NCI-H2081 (cell line): ENCODE measurements at regions not wholly inside any gene's neighbourhood (a gene's known extent, or its start where the extent isn't known, plus 50 kb on each side); places are given as distances from the start of the nearest gene placed in this dataset.
"Not testable (repeated sequence)": the region's sequence is repeated elsewhere in the genome, so short reads cannot be mapped to it uniquely, and the experiment has no call there.

Experiments
- DNase-seq, 2 experiments: peaks; one replicate each; lab custom pipeline; 2025; lab: John Stamatoyannopoulos, UW

DNA sequence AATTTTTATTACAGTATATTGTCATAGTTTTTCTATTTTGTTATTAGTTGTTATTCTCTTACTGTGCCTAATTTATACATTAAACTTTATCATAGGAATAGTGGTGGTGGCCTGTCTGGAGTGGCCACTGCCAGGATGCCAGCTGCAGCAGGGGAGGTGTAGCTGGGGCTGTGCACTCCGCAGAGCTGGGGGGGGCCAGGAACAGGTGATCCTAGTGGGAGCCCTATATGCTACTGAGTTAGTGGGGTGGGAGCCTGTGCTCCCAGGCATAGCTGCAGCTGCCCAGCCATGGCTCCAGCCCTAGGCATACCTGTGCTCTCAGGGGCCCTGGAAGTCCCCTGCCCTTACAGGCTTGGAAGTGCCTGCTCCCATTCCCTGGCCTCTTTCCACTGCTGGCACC, 638.1 kb upstream of the KCNMB2 start:
- DNase-seq: no peak

DNA sequence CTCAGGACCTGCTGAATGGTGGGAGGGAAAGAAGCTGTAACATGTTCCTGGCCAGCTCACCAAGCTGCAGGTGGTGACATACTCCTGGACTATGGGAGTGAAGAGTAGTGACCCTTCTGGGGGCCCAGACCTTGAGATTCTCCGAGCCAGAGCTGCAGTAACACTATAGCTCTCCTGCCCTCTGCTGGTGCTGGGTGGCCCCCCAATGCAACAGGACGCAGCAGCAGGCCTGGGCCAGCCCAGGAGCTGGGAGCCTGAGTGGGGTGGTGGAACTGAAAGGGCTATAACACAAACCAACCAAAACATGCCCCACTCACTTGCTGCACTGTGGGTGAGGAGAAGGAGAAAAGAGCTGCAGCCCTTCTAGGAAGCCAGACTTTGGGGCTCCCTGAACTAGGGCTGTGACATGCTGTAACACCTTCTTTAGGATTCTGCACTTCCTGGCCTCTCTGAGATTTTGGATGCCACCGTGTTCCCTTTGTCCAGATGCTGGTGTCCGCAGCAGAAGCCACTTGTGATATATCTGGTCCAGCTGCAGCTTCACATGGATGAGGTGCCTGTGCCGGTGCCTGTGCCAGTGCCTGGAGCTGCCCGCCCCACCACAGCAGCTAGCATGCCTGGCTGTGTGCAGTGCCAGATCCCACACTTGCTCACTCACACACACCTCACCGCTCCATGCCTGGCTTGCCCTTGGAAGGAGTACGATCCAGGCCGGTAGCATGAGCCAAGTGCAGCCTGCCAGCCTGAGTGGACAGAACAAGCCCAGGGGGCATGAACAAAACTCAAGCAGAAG, 636.8 kb upstream of the KCNMB2 start:
- no peak for DNase-seq

DNA sequence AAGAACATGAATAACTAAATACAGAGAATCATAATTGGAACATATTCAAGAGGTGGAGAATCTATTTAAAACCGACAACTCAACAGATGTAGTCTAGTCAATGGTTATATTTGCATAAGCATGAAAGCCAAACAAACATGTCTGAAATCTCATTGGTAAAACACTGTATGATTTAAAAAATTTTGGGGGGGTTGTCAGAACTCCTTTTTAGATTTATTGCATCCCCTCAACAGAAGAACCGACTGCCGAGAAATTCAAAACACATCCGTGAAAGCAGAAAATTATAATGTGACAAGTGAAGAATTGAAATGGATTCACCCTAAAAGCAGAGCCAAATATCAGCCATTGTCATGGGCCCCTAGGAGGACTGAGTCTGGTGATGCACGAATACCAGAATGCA, 633.4 kb upstream of the KCNMB2 start:
- DNase-seq: no peak

DNA sequence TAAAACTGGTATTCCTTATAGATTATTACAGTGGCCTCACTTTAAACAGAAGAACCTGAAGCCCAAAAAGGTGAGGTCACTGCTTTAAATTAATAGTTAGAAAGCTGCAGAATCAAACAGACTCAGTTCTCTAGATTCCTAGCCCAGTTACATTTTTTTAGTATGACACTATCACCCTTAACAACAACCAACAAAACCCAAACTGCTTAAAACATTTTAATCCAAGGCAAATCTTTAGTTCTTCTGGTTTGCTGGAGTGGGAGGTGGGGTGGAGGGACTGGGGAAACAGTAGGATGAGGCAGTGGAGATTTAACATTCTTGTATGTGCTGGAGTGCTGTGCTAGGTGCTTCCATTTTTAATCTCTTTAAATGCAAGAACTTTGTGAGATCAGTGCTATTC, 631.6 kb upstream of the KCNMB2 start:
- DNase-seq: no peak

DNA sequence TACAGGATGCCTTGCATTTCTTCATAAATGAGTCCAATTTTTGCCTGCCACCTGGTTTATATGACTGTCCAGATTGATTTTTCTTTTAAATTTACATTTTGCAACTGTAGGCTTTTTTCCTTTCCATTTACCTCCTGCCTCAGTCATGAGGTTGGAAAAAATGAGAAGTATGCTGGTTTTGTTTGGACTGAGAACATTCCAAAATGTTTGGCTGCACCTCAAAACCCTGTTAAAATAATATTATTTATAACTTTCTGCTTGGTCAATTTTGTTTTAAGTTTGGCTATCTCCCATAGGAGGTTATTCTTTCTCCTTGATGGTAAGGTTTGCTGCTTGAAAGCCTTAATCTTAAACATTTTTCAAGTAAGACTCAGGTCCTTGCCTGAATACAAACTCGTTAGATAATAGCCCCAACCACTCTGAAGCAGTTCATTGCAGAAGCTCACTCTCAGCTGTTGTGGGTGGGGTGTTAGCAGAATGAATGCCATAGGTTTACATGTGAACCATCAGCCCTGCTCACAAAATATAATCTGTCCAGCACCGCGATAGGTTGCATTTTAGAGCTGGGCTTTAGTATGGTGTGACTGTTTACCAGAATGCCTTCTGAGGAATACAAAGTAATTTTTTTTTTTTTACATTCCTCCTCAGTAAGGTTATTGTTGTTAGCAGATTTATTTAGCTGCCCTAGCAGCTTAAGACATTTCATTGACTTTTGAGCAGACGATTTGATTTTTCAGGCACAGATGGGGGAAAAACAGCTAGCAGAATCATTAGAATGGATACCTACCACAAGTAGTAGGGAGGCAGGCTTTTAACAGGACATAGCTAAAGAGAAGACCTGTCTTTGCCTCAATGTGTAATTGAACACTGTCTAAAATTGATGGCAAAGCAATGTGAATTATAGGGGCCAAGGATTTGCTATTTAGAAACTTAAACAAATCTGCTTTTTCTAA, 630.8 kb upstream of the KCNMB2 start:
- no peak for DNase-seq

DNA sequence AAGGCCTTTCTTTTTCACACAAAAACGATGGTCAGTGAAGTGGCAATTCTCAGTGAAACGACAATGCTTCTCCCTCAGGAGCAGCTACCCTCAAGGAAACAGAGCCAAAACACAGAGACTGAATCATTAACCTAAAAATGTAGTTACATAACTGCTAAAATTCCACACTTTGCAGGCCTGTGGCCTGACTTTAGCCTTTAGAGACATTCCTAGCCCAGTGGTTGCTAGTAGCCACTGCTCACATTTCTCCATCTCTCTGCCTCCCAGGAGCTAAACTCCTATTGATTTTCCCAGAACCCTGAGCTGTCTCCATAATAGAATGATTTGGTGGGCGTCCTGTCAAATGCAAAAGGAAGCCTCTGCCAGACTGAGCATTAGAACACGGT, 630.1 kb upstream of the KCNMB2 start:
- no peak for DNase-seq

DNA sequence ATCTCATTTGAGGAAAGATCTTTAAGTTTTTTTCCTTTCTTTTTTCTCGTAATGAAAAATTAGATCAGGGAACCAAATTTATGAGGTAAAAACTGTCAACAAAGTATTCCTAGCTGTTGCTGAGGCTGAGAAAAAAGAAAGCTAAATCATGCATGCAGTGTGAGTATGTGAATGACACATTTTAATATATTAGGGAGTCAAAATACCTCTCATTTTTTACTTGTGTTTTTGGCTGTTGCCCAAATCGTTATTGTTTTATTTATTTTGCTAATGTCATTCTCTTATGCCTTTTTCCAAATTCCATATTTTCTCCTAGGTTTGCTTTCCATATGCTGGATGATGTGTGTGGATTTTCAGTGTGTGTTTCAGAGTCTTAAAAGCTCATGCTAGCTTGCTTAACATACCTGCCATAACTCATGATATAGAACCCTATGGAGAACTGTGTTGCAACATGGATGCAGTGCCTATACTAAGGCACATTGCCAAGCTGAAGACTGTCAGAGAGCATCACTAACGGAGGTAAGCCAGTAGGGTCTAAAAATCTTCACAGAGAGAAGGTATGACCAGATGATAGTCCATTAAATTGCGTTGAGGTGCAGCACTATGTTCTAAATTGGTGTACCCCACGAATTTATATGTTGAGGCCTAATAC, 629.5 kb upstream of the KCNMB2 start:
- no peak for DNase-seq

DNA sequence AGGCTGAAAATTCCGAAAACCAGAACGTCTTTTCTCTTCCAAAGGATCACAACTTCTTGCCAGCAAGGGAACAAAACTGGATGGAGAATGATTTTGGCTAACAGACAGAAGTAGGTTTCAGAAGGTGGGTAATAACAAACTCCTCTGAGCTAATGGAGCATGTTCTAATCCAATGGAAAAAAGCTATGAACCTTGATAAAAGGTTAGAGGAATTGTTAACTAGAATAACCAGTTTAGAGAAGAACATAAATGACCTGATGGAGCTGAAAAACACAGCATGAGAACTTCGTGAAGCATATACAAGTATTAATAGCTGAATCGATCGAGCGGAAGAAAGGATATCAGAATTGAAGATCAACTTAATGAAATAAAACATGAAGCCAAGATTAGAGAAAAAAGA, 626.7 kb upstream of the KCNMB2 start:
- not testable (repeated sequence) for DNase-seq

DNA sequence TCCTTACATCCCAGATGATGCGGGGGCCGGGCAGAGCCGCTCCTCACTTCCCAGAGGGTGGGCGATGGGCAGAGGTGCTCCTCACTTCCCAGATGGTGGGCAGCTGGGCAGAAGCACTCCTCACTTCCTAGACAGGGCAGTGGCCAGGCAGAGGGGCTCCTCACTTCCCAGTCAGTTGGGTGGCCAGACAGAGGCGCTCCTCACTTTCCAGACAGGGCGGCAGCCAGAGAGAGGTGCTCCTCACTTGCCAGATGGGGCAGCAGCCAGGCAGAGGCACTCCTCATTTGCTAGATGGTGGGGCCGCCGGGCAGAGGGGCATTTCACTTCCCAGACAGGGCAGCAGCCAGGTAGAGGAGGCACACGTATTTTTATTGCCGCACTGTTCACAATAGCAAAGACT, 622.0 kb upstream of the KCNMB2 start:
- no peak for DNase-seq

DNA sequence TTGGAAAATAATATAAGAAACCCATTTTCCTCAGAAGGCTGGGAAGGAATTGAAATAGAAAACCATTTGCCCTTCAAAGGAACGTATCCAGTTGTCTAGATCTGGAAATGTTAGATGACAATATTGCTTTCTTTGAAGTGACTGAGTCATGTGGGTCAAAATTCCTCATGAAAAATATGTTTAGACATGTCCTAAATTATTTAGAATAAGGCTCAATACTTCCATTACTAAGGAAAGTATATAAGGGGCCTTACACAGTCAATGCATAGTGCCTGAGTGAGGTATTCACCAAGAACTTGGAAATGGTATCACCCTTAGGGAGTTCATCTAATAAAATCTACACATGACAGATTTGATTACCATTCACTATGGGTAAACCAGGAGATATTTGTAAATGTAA, 619.8 kb upstream of the KCNMB2 start:
- no peak for DNase-seq

DNA sequence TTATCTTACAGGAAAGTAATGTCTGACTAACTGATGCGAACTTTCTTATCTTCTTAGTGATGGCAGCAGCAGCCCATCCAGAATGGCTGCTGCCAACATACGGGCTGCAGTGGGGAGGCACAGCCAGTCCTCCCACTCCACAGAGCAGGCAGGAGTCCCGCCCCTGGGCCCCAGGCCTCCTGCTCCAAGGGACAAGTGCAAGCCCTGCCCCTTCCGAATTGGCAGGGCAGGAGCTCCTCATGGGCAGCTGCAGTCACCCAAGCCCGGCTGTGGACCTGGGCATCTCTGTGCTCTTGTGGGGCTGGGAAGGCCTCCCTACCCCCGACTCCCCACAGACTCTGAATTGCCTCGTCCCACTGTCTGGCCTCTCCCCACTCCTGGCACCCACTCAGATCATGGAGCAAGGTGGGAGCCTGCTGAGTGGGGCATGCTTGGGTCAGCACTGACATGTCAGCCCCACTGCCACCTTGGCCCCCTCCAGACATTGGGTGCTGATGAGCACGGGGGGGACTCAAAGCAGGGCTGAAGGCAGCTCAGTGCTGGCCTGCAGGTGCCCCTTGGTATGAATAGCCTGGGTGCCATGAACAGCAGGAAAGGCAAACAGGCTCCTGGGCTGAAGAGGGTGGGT, 618.9 kb upstream of the KCNMB2 start:
- DNase-seq: no peak

DNA sequence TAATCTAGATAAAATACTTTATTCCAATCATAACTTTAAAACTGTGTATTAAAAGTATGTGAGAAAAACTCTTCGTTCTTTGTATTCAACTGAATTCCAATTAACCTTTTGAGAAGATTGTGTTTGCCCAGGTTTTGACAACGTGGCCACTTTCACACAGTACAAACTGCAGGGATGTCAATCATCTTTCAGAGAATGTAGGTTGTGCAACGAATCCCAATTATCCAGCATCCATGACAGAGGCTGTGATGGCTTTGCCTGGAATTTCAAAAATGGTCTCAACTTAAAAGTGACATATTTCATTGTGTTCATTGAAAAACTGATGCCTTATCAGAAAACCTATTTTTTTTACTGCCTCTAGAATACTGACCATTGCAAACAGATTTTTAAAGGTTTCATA, 615.1 kb upstream of the KCNMB2 start:
- DNase-seq: no peak

DNA sequence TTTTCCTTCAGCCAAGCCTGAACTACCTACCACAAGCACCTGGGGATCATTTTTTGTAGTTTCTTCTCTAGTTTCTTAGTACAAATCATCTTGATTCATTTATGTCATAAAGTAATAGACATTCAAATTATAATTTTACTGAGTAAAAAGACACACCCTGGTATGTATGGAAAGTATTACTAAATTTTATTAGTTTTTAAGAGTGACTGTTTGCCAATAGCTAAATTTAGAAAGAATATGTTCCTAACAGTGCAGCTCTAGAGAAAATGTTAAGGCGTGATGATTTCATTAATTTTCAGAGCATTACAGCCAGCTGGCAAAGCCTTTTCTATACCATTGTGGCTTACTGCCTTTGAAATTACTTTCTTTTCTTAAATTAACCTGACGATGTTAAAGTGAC, 612.0 kb upstream of the KCNMB2 start:
- DNase-seq: no peak

DNA sequence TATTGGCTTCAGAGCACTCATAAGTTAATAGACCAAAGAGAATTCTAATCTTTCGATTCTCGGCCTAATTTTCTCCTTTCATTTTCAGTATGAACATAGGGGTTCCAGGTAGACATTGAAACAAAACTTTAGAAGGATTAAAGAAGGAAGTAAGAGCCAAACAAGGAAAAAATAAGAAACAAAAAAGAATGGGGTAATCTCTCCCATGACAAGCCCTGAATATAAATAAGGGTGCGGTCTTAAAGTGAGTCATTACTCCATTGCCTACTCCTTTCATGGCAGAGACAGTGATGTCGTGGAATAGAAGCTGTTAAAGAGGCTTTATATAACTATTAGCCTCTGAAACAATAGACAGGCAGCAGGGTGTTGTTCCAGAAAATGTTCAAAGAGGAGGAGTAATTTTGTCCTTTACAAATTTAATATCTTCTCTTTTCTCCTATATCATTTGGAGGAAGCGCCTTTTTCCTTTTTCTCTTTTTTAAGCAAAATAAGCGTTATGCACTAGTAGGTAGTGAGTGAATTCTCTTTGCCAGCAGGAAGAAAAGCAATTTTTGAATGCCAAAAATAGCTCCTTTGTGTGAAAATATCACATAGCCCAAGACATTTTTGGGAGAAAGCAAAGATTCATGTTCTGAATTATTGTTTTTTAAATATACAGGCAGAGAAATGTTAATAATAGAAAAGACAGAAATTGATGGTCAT, 607.9 kb upstream of the KCNMB2 start:
- DNase-seq: peak in 1 of 2 experiments; percentile 34

DNA sequence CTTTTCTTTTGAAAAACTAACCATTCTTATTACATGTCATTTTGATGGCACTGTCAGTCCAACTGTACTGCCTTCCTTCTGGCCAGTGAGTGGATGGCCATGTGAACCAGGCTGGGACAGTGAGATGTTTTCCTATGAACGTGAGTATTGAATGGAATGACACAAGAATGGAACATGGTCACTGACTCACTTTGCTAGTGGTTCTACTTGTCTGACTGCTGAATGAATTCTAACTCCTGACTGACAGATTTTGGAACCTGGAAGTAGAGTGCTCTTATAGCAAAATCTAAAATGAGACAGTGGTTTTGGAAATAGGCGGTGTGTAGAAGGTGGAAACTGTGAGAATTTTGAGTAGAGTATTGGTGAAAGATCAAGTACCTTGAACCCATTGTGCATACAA, 606.9 kb upstream of the KCNMB2 start:
- DNase-seq: no peak

DNA sequence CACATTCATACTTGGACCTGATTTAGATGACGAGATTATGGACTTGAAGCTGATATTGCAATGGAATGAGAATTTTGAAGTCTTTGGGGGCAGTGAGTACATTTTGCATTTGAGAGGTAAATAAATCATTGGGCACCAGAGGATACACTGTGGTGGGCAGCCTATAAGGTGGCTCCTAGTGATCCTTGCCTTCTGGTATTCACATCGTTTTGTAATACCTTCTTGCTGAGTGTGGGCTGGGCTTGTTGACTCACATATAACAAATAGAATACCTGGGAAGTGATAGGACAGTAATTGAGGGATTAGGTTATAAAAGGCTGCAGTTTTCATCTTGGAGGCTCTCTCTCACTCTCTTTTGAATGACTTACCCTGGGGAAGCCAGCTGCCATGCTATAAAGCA, 605.5 kb upstream of the KCNMB2 start:
- no peak for DNase-seq

DNA sequence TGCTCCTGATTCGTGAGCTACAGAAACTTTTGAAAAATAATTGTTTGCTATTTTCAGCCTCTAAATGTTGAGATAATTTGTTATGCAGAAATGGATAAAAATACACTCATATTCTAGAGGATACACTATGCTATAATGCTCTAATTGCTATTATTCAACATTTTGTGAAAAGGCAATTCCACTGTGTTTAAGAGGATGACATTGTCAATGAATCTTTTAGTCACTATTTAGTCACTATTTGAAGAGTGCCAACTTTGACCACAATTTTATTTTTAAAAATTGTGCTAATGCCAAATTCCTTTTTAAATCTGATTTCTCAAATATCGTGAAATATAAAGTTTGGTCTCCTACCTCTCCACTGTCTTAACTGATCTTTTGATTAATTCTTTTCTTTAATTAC, 604.9 kb upstream of the KCNMB2 start:
- DNase-seq: no peak

DNA sequence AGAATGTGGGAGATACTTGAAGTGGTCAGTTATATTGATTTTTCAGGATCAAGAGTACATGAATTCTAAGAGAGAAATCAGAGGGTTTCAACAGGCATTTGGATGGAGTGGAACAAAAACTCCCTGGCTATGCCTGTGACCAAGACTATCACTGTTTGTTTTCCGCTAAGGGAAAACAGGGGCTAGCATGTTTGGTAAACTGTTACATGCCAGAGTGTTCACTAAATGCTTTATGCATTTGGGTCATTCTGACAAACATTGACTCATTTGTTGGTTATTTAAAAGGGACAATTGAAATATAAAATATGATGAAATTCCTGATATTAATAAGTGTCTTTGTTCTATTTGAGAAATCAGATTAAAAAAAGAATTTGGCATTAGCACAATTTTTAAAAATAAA, 603.9 kb upstream of the KCNMB2 start:
- no peak for DNase-seq

DNA sequence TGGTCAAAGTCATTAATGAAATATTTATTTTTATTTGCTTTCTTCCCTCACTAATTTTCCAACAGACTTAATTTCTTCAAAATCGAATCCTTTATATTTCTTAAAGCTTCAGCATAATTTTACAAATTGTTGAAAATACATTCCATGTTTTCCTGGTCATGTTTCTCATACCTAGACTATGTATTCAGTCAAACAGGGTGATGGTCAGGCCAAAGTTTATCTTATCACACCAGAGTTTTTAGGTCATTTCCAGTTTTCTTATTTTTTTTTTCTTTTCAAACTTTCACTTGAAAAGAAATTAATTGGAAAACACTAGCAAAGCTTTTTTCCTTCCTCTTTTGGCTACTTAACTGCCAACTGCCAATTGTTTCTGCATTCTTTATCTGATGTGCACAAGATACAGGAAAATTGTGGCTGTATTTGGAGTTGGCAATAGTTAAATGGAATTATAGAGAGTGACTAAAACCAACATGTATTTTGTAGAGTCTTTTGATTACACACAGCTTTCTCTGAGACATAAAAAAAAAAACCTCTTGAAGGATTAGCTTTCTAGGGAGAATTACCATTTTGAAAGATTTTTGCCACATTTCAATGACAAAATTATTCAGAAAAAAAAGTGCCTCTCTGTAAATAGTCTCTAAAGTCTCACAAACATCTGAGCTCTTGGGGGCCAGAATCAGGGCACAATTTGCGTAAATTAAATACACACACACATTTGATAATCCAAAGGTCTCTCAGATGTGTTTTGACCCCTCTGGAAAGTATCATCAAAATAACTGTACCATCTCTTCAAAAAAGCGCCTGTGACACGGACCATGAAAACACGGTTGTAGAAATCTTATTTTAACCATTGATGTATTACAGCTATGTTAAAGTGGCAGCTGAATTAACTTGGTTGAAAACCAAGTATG, 603.2 kb upstream of the KCNMB2 start:
- DNase-seq: no peak
